Stimulated activated naive CD8-positive, alpha-beta T cell treated with anti-CD3 and anti-CD28 coated beads, Interleukin-15, Interleukin-2, amounts not matched to agents 100 ng/mL and 50 ng/mL, for 24 hours (primary cell): ENCODE measurements at regions not wholly inside any gene's neighbourhood (a gene's known extent, or its start where the extent isn't known, plus 50 kb on each side); places are given as distances from the start of the nearest gene placed in this dataset.

ENCODE experiments used
- H3K27ac Mint-ChIP-seq: one replicate; pipeline ENCODE4 v1.8.0; 2021; ENCODE audit warnings: mild to moderate bottlenecking, mixed read lengths
- H3K27me3 Mint-ChIP-seq: one replicate; pipeline ENCODE4 v1.8.0; 2021; ENCODE audit warnings: mixed read lengths
- H3K36me3 Mint-ChIP-seq: one replicate; pipeline ENCODE4 v1.8.0; 2021; ENCODE audit warnings: low read depth, mixed read lengths
- H3K4me1 Mint-ChIP-seq: one replicate; pipeline ENCODE4 v1.8.0; 2021; ENCODE audit warnings: low read depth, mixed read lengths
- H3K4me3 Mint-ChIP-seq: one replicate; pipeline ENCODE4 v1.8.0; 2021; ENCODE audit warnings: mild to moderate bottlenecking, mixed read lengths
- H3K9me3 Mint-ChIP-seq: one replicate; pipeline ENCODE4 v1.8.0; 2021; ENCODE audit warnings: mixed read lengths

DNA sequence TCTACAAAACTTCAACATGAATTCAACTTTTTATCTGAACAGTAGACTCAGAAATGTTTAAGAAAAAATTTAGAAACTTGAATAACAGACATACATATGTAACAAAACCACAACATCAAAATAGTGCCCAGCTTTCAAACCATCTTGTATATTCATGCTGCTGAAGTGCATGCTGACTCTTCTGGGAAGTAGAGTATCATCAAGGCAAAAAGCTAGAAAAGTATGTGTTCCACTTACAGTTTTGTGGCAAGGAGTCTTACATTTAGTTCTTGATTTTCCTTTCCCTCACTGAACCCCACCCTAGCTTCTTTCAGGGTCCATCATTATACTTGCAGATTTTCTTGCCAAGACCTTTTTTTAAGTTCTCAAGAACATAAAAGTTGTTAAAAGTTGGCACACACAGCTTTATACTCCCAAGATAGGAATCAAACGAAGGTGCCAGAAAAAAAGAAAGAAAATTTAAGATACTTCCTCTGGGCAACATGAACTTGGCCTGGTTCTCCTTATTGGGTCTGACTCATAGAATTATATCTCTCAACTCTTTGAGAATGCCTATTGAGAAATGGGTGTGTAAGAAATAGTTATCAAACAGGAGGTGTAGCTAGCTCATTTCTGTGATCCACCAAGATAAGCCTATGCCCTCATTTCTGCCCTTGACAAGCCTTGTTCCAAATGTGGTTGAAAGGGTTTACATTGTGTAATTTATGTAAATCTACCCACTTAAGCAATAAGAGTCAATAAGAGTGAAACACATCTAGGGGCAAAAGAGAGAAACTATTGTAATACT is 667.6 kb upstream of the ACVR2A start:
- Mint-ChIP-seq H3K27me3 (peaks cover 8% of the 10 kb centered on the region), H3K27ac (no peak overlapping the region), H3K4me3 (no peak overlapping the region), H3K36me3 (no peaks in the 10 kb centered on the region), H3K4me1 (peaks cover 14% of the 10 kb centered on the region), H3K9me3 (peaks cover 18% of the 10 kb centered on the region)

DNA sequence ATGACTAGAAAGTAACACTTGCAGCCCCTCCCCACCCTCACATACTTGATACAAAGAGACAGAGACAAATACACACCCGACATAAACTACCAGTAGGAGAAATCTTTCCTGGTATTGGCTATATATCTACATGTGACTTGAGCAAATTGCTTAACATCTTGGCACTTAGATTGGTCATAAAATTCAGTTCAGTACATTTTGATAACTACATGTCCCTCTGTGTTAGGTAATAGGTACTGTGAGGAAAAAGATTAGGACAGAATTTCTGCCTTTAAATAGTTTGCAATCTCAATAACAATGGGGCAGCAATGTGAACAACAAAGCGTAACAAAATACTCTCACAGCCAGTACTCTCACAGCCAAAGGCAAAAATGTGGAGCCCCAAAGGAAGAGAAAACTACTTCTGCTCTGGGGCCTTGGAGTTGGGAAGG is 670.0 kb upstream of the ACVR2A start:
- peaks cover 3% of the 10 kb centered on the region for H3K4me1 Mint-ChIP-seq
- no peak overlapping the region for H3K27ac Mint-ChIP-seq
- H3K36me3 Mint-ChIP-seq: no peaks in the 10 kb centered on the region
- H3K27me3 Mint-ChIP-seq: no peaks in the 10 kb centered on the region
- no peak overlapping the region for H3K4me3 Mint-ChIP-seq
- H3K9me3 Mint-ChIP-seq: peaks cover 5% of the 10 kb centered on the region

DNA sequence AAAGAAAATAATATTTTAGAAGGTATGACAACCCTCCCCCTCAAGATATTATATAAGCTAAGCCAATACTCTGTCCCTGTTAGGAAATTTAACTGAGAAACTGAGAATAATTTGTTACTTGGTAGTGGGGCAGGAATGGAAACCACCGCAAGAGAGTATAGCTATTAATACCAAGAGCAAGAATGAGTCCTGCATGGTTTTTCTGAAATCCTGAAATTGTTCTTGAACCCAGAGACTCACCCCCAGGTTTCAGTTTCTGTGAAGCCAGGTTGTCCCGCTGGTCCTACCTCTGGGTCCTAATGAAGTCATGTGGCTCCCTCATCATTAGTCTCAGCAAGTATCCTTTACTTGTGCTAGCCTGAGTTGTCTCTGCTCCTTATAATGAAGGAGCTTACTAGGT is 671.0 kb upstream of the ACVR2A start:
- H3K27me3 Mint-ChIP-seq: no peaks in the 10 kb centered on the region
- H3K36me3 Mint-ChIP-seq: no peaks in the 10 kb centered on the region
- no peak overlapping the region for H3K4me3 Mint-ChIP-seq
- H3K9me3 Mint-ChIP-seq: peaks cover 4% of the 10 kb centered on the region
- peaks cover 3% of the 10 kb centered on the region for H3K4me1 Mint-ChIP-seq
- no peak overlapping the region for H3K27ac Mint-ChIP-seq

DNA sequence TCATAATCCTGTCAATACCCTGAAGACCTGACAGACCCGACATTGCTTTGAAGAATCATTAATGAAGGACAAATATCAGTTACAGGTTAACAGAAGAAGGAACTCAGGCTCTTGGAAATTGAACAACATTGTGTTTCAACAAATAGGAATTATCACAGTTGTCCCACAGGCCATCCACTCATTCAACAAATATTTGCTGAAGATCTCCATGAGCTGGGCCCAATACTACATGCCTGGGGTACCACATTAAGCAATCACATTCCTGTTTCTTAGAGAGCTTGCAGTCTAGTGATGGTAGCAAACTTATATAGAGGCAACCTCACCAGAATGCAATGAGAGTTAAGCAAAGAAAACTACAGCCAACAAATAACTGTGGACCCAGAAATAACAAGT is 671.6 kb upstream of the ACVR2A start:
- Mint-ChIP-seq H3K27ac (no peak overlapping the region), H3K4me1 (peaks cover 3% of the 10 kb centered on the region), H3K9me3 (no peaks in the 10 kb centered on the region), H3K4me3 (no peak overlapping the region), H3K27me3 (no peaks in the 10 kb centered on the region), H3K36me3 (no peaks in the 10 kb centered on the region)

DNA sequence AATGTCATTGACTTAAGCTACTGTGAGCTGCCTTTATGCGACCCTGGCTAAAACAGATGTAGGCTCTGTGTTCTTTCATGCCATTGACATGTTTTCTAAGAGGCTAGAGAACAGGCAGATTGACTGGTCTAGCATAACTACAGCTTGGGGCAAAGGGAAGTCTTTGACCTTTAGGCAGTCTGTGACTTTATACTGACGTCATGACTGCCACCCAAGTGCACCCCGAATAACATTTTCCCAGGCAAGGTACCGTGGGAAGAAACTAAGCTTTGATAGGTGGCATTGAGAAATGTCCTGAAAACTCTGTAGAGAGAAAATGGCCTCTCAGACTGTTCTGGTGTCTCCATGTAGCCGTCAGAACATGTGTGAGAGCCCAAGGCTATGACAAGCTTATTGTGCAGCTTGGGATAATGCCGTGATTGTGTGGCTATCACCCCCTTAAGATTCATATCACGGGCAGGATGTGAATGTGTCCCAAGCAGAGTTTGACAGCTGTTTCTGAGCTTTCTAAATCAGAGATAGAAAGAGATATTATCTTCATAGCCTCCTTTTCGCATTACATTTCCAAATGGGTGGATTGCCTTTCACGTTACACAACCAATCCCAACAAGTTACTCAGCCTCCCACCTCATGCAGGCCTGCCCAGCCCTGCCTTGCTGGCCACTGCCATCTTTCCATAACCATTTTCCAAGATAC is 672.2 kb upstream of the ACVR2A start:
- Mint-ChIP-seq H3K36me3 (no peaks in the 10 kb centered on the region), H3K4me1 (peaks cover 3% of the 10 kb centered on the region), H3K4me3 (no peak overlapping the region), H3K27me3 (no peaks in the 10 kb centered on the region), H3K9me3 (no peaks in the 10 kb centered on the region), H3K27ac (no peak overlapping the region)

DNA sequence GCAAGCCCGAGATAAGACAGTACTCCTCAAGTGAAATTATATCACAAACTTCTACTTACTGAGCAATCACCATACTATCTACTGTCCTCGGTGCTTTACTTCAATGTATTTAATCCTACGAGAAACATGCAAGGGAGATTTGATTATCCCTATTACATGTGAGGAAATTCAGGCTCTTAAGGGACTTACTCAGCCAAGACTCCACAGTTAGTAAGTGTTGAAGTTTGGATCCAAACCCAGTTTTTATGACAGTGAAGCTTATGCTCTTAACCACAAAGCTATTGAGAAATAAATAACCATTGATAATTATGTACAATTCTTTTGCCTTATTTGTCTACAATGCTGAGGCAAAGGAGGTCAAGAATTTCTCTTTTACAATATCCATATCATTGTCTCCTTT is 672.9 kb upstream of the ACVR2A start:
- Mint-ChIP-seq H3K36me3 (no peaks in the 10 kb centered on the region), H3K9me3 (no peaks in the 10 kb centered on the region), H3K4me1 (peaks cover 3% of the 10 kb centered on the region), H3K4me3 (no peak overlapping the region), H3K27ac (no peak overlapping the region), H3K27me3 (no peaks in the 10 kb centered on the region)

DNA sequence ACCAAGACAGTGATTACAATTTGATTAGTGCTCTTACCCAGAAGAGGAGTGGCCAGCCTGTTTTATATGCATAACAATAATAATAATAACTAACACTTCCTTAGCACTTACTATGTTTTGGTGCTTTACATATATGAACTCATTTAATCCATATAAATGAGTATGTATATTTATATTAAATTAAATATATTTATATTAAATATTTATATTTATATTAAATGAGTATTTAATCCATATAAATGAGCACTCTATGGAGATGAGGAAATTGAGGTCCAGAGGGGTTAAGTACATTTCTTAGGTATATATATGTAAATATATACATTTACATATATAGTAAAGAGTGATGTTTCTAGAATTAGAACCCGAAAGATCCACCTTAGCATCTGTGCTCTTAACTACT is 673.9 kb upstream of the ACVR2A start:
- Mint-ChIP-seq H3K4me1 (peaks cover under 1% of the 10 kb centered on the region), H3K9me3 (no peaks in the 10 kb centered on the region), H3K27ac (no peak overlapping the region)

DNA sequence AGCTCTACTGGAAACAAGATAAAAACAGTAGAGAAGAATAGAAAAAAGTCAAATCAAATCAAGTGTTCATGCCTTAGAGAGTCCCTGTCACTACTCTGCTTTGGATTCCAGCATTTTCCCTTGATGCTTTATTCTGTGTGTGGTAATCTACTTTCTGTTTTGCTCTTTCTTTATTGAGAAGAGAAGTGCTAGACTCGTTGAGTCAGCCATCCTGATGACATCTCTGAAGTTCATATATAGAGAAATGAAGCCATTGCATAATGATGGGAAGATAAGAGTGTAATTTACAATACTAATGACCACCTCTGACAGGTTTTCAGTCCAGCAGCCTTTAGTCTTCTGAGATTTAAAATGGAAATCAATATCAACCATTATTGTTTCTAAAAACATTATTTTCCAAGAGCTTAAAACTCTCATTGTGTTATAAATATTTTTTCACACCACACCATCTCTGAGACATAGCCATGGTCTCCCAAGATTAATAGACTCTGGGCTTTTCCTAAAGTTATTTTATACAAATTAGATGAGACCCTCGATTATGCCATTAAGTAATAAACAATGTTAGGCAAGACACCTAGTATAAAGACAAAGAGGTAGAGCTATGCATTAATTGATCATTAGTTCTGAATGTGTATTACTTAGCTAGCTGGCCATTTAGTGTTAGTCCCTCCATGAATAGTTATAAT is 679.0 kb upstream of the ACVR2A start:
- Mint-ChIP-seq H3K27me3 (no peaks in the 10 kb centered on the region), H3K36me3 (no peaks in the 10 kb centered on the region), H3K27ac (no peak overlapping the region), H3K9me3 (no peaks in the 10 kb centered on the region), H3K4me3 (no peak overlapping the region), H3K4me1 (no peaks in the 10 kb centered on the region)

More for the DNA sequence above, 673.9 kb upstream of the ACVR2A start:
- Mint-ChIP-seq H3K4me3 (no peak overlapping the region), H3K27me3 (no peaks in the 10 kb centered on the region), H3K36me3 (no peaks in the 10 kb centered on the region)

DNA sequence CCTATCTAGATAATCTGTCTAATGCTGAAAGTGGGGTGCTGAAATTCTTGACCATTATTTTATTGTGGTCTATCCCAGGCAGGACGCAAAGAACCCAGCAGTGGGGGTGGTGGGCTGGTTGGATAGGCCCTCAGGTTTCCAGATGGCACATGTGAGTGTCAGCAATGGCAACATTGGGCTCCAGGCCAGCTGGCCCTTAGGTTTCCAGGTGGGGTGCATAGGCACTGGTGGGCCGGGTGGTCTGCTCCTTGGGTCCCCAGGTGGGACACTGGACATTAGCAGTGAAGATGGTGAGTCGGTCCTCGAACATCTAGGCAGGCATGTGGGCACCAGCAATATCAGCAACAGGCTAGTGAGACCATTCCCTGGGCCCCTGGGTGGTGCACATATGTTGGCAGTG is 680.3 kb upstream of the ACVR2A start:
- Mint-ChIP-seq H3K9me3 (no peaks in the 10 kb centered on the region), H3K4me1 (no peaks in the 10 kb centered on the region), H3K36me3 (no peaks in the 10 kb centered on the region), H3K27me3 (no peaks in the 10 kb centered on the region), H3K27ac (no peak overlapping the region), H3K4me3 (no peak overlapping the region)

DNA sequence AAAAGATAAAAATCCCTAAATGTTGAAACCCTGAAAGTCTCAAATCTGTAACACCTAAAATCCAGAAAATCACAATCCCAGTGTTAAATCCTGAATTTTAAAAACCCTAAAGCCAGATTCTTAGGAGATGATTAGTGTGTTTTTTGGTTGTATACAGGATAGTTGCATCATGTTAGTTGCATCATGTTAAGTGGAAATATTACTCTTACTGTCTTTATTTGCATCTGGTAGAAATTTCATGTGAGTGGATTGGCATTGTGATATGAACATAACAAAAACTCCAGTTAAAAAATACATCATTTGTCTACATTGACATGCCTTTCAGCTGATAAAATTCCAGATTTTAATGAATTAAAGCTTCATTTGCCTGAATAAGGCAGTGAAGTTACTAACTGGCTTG is 683.1 kb upstream of the ACVR2A start:
- H3K4me3 Mint-ChIP-seq: no peak overlapping the region
- H3K9me3 Mint-ChIP-seq: no peaks in the 10 kb centered on the region
- no peaks in the 10 kb centered on the region for H3K27me3 Mint-ChIP-seq
- no peak overlapping the region for H3K27ac Mint-ChIP-seq
- H3K4me1 Mint-ChIP-seq: no peaks in the 10 kb centered on the region
- H3K36me3 Mint-ChIP-seq: no peaks in the 10 kb centered on the region

DNA sequence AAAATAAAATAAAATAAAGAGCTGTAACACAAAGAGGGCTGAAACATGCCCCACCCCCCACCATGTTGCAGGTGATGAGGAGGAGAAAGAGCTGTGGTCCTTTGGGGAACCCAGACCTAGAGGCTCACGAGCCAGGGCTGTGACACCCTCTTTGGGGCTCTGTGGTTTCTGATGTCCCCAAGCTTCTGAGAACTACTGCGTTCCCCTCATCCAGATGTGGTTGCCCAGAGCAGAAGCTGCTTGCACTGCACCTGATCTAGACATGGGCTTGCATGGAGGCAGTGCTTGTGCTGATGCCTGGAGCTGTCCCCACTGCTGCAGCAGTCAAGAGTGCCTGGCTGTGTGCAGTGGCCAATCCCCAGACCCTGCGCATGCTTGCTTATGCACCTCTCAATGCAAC is 687.9 kb upstream of the ACVR2A start:
- no peaks in the 10 kb centered on the region for H3K27me3 Mint-ChIP-seq
- no peak overlapping the region for H3K4me3 Mint-ChIP-seq
- no peak overlapping the region for H3K27ac Mint-ChIP-seq
- no peaks in the 10 kb centered on the region for H3K4me1 Mint-ChIP-seq
- H3K36me3 Mint-ChIP-seq: no peaks in the 10 kb centered on the region
- no peaks in the 10 kb centered on the region for H3K9me3 Mint-ChIP-seq

DNA sequence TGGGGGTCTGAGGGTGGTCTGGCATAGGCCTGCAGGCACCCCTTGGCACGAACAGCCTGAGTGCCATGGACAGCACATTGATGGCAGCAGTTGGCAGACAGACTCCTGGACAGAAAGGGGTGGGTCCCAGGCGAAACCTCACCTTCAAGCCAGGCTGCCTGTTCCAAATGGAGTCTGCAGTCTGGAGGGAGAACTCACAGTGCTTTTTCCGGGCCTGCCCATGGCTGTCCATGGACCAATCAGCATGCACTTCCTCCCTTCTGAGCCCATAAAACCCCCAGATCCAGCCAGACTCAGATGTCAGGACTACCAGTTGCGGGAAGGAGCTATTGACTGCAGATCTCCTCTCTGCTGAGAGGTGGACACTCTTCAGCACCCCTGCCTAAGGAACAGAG is 694.6 kb upstream of the ACVR2A start:
- Mint-ChIP-seq H3K4me3 (no peak overlapping the region), H3K36me3 (no peaks in the 10 kb centered on the region), H3K27ac (no peak overlapping the region), H3K9me3 (no peaks in the 10 kb centered on the region), H3K27me3 (no peaks in the 10 kb centered on the region), H3K4me1 (no peaks in the 10 kb centered on the region)

DNA sequence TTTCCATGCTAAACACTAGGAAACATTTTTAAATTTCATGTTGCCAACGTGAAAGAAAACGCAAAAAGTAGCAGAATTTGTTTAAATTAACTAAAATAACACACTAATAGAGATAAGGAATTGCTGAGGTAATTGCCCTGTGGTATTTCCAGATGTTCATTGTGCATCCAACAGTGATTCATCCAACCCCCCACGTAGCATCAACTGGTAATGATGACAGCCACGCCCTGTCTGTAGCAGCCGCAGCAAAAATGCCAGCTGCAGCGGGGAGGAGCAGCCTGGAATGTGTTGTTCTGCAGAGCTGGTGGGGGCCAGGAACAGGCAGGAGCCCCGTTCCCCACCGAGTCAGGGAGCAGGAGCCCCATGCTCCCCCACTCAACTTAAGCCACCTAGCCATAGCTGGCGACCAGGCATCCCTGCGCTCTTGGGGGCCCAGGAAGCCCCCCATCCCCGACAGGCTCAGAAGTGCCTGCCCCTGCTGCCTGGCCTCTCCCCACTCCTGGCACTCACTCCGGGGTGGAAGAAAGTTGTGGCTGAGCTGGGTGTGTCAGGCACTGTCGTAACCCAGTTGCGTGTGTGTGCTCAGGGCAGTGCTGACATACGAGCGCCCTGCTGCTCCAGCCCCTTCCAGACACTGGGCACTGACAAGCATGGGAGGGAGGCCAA is 695.1 kb upstream of the ACVR2A start:
- no peaks in the 10 kb centered on the region for H3K4me1 Mint-ChIP-seq
- H3K9me3 Mint-ChIP-seq: no peaks in the 10 kb centered on the region
- H3K36me3 Mint-ChIP-seq: no peaks in the 10 kb centered on the region
- no peak overlapping the region for H3K27ac Mint-ChIP-seq
- H3K27me3 Mint-ChIP-seq: no peaks in the 10 kb centered on the region
- H3K4me3 Mint-ChIP-seq: no peak overlapping the region

DNA sequence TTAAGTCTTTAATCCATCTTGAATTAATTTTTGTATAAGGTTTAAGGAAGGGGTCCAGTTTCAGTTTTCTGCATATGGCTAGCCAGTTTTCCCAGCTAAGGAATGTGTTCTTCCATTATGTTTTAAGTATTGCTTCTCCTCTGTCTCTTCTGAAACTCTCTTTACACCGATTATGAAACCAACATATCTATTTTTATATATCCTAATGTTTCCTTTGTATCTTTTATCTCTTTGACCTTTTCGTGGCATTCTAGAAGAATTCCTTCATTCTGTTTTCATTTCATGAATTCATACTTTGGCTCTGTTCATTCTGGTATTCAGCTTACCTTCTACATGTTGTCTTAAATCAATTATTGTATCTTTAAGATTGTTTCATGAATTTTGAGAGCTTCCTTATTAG is 697.0 kb upstream of the ACVR2A start:
- no peak overlapping the region for H3K27ac Mint-ChIP-seq

DNA sequence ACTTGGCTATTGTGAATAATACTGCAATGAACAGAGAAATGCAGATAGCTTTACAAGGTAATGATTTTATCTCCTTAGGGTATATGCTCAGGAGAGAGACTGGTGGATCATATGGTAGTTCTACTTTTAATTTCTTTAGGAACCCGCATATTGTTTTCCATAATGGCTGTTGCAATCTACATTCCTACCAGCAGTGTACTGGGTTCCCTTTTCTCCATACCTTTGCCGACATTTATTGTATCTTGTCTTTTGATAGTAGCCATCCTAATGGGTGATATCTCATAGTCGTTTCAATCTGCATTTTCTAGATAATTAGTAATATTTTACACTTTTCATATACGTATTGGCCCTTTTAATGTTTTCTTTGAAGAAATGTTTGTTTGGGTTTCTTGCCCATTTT is 702.9 kb upstream of the ACVR2A start:
- Mint-ChIP-seq H3K27ac (no peak overlapping the region), H3K27me3 (no peaks in the 10 kb centered on the region), H3K4me3 (no peak overlapping the region), H3K4me1 (no peaks in the 10 kb centered on the region), H3K36me3 (no peaks in the 10 kb centered on the region), H3K9me3 (no peaks in the 10 kb centered on the region)

More for the DNA sequence above, 697.0 kb upstream of the ACVR2A start:
- Mint-ChIP-seq H3K4me1 (no peaks in the 10 kb centered on the region), H3K9me3 (no peaks in the 10 kb centered on the region), H3K27me3 (no peaks in the 10 kb centered on the region), H3K4me3 (no peak overlapping the region), H3K36me3 (no peaks in the 10 kb centered on the region)
